ENCODE measurements at regions not wholly inside any gene's neighbourhood (a gene's known extent, or its start where the extent isn't known, plus 50 kb on each side); places are given as distances from the start of the nearest gene placed in this dataset.

DNA sequence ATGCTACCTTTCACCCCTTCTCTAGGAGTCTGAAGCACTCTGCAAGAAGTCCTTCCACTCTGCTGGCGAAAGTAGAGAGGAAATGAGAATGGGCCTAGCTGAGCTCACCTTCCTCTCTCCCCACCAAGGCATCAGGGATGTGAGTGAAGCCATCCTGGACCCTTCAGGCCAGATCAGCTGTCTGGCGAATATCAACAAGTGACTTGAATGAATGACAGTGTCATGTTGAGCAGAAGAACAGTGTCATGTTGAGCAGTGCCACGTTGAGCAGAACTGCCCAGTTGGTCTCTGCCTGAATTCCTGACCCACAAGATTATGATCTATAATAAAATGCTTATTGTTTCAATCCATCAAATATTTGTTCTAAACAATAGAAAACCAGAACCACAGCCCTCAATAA is 166.2 kb upstream of the RFC3 start (continued):
- TF ChIP-seq, protein P1, sequence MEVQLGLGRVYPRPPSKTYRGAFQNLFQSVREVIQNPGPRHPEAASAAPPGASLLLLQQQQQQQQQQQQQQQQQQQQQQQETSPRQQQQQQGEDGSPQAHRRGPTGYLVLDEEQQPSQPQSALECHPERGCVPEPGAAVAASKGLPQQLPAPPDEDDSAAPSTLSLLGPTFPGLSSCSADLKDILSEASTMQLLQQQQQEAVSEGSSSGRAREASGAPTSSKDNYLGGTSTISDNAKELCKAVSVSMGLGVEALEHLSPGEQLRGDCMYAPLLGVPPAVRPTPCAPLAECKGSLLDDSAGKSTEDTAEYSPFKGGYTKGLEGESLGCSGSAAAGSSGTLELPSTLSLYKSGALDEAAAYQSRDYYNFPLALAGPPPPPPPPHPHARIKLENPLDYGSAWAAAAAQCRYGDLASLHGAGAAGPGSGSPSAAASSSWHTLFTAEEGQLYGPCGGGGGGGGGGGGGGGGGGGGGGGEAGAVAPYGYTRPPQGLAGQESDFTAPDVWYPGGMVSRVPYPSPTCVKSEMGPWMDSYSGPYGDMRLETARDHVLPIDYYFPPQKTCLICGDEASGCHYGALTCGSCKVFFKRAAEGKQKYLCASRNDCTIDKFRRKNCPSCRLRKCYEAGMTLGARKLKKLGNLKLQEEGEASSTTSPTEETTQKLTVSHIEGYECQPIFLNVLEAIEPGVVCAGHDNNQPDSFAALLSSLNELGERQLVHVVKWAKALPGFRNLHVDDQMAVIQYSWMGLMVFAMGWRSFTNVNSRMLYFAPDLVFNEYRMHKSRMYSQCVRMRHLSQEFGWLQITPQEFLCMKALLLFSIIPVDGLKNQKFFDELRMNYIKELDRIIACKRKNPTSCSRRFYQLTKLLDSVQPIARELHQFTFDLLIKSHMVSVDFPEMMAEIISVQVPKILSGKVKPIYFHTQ (CRISPR knock-in tag; IDR thresholded peaks at IDR 0.05) = no peak
- TF ChIP-seq ZNF671 (CRISPR knock-in tag; IDR thresholded peaks at IDR 0.05) = no peak

DNA sequence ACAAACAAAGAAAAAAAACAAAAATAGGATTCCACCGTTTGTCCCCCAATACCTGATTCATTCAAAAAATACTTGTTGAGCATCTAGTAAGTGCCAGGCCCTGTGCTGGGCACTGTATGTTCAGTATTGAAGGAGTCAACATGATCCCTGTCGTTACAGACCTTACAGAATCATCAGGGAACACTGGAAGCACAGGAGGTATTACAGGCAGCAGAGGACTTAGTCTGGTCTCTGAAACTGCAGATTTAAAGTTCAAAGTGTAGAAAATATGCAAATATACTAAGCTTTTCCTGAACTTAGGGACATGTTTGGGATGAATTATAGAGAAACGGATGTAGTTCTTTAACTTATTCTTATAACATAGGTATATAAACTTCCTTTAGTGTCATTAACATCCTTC is 160.7 kb upstream of the RFC3 start:
- H3K4me1 Mint-ChIP-seq = no peaks in the 10 kb centered on the region
- POLR2A ChIA-PET = no interaction called here
- no peak overlapping the region for H3K27ac Mint-ChIP-seq
- no peak for ATAC-seq
- H3K27me3 Mint-ChIP-seq (ENCODE audit: low read depth) = no peaks in the 10 kb centered on the region
- TF ChIP-seq ZNF396 (CRISPR knock-in tag; IDR thresholded peaks at IDR 0.05; ENCODE audit: borderline replicate concordance) = no peak
- CTCF ChIA-PET = no interaction called here
- no peaks in the 10 kb centered on the region for H3K36me3 Mint-ChIP-seq
- no peak for DNase-seq (ENCODE audit: low spot score)
- no peak overlapping the region for H3K4me3 Mint-ChIP-seq
- H3K9me3 Mint-ChIP-seq = peaks cover 7% of the 10 kb centered on the region

DNA sequence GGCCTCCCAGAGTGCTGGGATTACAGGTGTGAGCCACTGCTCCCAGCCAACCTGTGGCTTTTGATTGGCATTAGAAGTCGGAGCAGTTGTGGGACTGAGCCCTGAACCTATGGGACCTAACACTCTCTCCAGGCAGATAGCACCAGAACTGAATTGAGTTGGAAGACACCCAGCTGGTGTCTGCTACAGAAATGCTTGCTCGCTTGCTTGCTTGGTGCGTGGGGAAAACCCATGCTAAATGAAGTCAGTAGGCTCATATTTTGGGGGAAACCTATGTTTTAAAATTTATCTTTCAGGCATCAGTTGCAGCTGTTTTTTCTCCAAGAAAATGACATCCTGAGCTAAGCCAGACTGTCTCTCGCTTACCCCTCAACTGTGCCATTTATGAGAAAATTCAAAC is 158.5 kb upstream of the RFC3 start:
- H3K4me3 Mint-ChIP-seq = no peak overlapping the region
- ChIA-PET POLR2A (no interaction called here), CTCF (no interaction called here)

DNA sequence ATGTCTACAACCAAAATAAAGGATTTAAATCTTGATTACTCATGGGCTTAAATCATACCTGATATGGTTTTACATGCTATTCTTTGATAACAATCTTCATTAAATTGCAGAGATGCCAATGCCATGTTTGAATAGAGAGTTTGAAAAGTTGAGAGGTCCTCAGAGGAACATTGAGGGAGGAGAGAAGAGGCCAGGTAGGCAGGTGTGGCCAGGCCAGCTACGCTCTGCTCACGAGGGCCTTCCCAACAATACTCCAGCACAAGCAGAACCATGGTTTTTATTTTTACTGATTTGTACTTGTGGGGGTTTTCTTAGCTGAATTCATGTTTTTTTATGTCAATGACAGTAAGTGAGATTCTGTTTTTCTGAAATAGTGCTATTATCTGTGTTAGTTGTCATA is 158.1 kb upstream of the RFC3 start:
- H3K27me3 Mint-ChIP-seq (ENCODE audit: low read depth) = no peaks in the 10 kb centered on the region
- no peak overlapping the region for H3K27ac Mint-ChIP-seq
- peaks cover 7% of the 10 kb centered on the region for H3K9me3 Mint-ChIP-seq
- H3K4me3 Mint-ChIP-seq = no peak overlapping the region
- no peaks in the 10 kb centered on the region for H3K4me1 Mint-ChIP-seq
- TF ChIP-seq MYBL2 (CRISPR knock-in tag; IDR thresholded peaks at IDR 0.05) = no peak
- no peak for TF ChIP-seq SMAD3 (CRISPR knock-in tag; IDR thresholded peaks at IDR 0.05; ENCODE audit: borderline replicate concordance)
- no peak for TF ChIP-seq ZNF416 (CRISPR knock-in tag; IDR thresholded peaks at IDR 0.05)
- no peak for TF ChIP-seq TCF7 (CRISPR knock-in tag; IDR thresholded peaks at IDR 0.05; ENCODE audit: low read depth)
- TF ChIP-seq, protein P2, sequence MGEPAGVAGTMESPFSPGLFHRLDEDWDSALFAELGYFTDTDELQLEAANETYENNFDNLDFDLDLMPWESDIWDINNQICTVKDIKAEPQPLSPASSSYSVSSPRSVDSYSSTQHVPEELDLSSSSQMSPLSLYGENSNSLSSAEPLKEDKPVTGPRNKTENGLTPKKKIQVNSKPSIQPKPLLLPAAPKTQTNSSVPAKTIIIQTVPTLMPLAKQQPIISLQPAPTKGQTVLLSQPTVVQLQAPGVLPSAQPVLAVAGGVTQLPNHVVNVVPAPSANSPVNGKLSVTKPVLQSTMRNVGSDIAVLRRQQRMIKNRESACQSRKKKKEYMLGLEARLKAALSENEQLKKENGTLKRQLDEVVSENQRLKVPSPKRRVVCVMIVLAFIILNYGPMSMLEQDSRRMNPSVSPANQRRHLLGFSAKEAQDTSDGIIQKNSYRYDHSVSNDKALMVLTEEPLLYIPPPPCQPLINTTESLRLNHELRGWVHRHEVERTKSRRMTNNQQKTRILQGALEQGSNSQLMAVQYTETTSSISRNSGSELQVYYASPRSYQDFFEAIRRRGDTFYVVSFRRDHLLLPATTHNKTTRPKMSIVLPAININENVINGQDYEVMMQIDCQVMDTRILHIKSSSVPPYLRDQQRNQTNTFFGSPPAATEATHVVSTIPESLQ (CRISPR knock-in tag; IDR thresholded peaks at IDR 0.05) = no peak
- TF ChIP-seq, protein P3, sequence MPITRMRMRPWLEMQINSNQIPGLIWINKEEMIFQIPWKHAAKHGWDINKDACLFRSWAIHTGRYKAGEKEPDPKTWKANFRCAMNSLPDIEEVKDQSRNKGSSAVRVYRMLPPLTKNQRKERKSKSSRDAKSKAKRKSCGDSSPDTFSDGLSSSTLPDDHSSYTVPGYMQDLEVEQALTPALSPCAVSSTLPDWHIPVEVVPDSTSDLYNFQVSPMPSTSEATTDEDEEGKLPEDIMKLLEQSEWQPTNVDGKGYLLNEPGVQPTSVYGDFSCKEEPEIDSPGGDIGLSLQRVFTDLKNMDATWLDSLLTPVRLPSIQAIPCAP (CRISPR knock-in tag; IDR thresholded peaks at IDR 0.05) = no peak
- TF ChIP-seq ZNF219 (CRISPR knock-in tag; IDR thresholded peaks at IDR 0.05; ENCODE audit: borderline replicate concordance) = no peak
- no peak for TF ChIP-seq ZNF263 (CRISPR knock-in tag; IDR thresholded peaks at IDR 0.05; ENCODE audit: low read depth)
- TF ChIP-seq CREB1 (CRISPR knock-in tag; IDR thresholded peaks at IDR 0.05) = no peak
- TF ChIP-seq IRF2 (CRISPR knock-in tag; IDR thresholded peaks at IDR 0.05; ENCODE audit: borderline replicate concordance, low read depth) = no peak
- CTCF ChIA-PET = no interaction called here
- no peaks in the 10 kb centered on the region for H3K36me3 Mint-ChIP-seq
- no peak for DNase-seq (ENCODE audit: low spot score)
- POLR2A ChIA-PET = no interaction called here
- ATAC-seq = no peak

More for the DNA sequence above, 158.5 kb upstream of the RFC3 start:
- Mint-ChIP-seq H3K27ac (no peak overlapping the region), H3K9me3 (peaks cover 7% of the 10 kb centered on the region), H3K36me3 (no peaks in the 10 kb centered on the region), H3K27me3 (ENCODE audit: low read depth) (no peaks in the 10 kb centered on the region), H3K4me1 (no peaks in the 10 kb centered on the region)
- no peak for DNase-seq (ENCODE audit: low spot score)
- no peak for TF ChIP-seq GTF2I (CRISPR knock-in tag; conservative IDR thresholded peaks at IDR 0.05)
- TF ChIP-seq IRF2 (CRISPR knock-in tag; IDR thresholded peaks at IDR 0.05; ENCODE audit: borderline replicate concordance, low read depth) = no peak
- no peak for TF ChIP-seq JAZF1 (CRISPR knock-in tag; IDR thresholded peaks at IDR 0.05)
- no peak for TF ChIP-seq ESRRA (CRISPR knock-in tag; IDR thresholded peaks at IDR 0.05; ENCODE audit: borderline replicate concordance)
- ATAC-seq = no peak
